ENCODE measurements at regions not wholly inside any gene's neighbourhood (a gene's known extent, or its start where the extent isn't known, plus 50 kb on each side); places are given as distances from the start of the nearest gene placed in this dataset.

DNA sequence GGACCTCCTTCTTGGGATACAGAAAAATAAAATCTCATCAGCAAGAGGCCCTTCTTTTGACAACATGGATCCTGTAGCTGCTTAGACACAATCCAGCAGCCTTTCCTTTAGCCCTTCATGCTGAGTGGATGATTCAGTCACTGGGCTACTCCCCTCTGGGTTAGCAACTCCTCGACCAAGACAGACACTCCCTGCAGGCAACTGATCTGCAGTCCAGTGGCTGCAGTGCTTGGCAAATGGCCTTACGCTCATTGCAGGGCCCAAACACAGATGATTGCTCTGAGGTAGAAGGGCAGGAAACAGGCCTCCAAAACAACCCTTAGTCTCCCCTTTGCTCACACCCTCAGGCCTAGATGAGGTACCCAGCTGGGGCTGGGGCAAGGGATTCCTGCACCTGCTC lies 73.2 kb upstream of the OPCML start:
- Histone ChIP-seq H3K27ac (no peak overlapping the region), H3K4me3 (no peak overlapping the region), H3K27me3 (no peaks in the 10 kb centered on the region), H3K9me3 (no peaks in the 10 kb centered on the region), H3K36me3 (no peaks in the 10 kb centered on the region), H3K4me1 (no peaks in the 10 kb centered on the region)
- TF ChIP-seq, protein P1, sequence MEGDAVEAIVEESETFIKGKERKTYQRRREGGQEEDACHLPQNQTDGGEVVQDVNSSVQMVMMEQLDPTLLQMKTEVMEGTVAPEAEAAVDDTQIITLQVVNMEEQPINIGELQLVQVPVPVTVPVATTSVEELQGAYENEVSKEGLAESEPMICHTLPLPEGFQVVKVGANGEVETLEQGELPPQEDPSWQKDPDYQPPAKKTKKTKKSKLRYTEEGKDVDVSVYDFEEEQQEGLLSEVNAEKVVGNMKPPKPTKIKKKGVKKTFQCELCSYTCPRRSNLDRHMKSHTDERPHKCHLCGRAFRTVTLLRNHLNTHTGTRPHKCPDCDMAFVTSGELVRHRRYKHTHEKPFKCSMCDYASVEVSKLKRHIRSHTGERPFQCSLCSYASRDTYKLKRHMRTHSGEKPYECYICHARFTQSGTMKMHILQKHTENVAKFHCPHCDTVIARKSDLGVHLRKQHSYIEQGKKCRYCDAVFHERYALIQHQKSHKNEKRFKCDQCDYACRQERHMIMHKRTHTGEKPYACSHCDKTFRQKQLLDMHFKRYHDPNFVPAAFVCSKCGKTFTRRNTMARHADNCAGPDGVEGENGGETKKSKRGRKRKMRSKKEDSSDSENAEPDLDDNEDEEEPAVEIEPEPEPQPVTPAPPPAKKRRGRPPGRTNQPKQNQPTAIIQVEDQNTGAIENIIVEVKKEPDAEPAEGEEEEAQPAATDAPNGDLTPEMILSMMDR (IDR thresholded peaks at IDR 0.05) = no peak
- no peak for DNase-seq
- intact Hi-C loops (cut with DNase I; ENCODE audit: low total_unique reads) = no loop called here

- no peak overlapping the region for H3K4me3 ChIP-seq
- H3K36me3 ChIP-seq = no peaks in the 10 kb centered on the region
- intact Hi-C loops (cut with DNase I; ENCODE audit: low total_unique reads) = no loop called here
- H3K4me1 ChIP-seq = no peaks in the 10 kb centered on the region
- H3K27me3 ChIP-seq = no peaks in the 10 kb centered on the region
- no peak overlapping the region for H3K27ac ChIP-seq
- H3K9me3 ChIP-seq = no peaks in the 10 kb centered on the region
- TF ChIP-seq, protein P1 (IDR thresholded peaks at IDR 0.05) = no peak
- DNase-seq = no peak
Observed at GRCh38 chr11:133601641-133602040, 69.3 kb upstream of the OPCML start.

DNA sequence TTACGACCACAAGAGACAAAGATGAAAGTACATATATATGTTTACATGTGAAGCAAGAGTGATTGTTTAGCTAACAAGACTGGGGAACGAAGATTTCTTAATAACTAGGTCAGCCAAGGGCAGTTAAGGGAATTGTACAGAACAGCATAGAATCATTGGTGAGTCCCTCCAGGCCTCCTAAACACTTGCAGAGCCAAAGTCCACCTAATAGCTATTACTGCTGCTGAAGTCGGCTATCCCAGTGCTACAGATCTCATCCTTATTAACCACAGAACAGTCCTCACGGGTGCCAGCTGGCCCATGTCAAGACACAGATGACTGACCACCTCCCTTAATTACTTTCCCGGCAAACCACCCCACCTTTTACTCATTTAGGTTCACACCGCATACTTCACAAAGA lies 68.5 kb upstream of the OPCML start:
- Histone ChIP-seq H3K27me3 (no peaks in the 10 kb centered on the region), H3K4me1 (no peaks in the 10 kb centered on the region), H3K27ac (no peak overlapping the region), H3K9me3 (no peaks in the 10 kb centered on the region), H3K36me3 (no peaks in the 10 kb centered on the region), H3K4me3 (no peak overlapping the region)
- no peak for DNase-seq
- TF ChIP-seq, protein P1 (IDR thresholded peaks at IDR 0.05) = no peak
- intact Hi-C loops (cut with DNase I; ENCODE audit: low total_unique reads) = no loop called here

- H3K9me3 ChIP-seq = no peaks in the 10 kb centered on the region
- TF ChIP-seq, protein P1 (IDR thresholded peaks at IDR 0.05) = no peak
- no peak for DNase-seq
Observed at GRCh38 chr11:133600306-133600705, 68.0 kb upstream of the OPCML start.

DNA sequence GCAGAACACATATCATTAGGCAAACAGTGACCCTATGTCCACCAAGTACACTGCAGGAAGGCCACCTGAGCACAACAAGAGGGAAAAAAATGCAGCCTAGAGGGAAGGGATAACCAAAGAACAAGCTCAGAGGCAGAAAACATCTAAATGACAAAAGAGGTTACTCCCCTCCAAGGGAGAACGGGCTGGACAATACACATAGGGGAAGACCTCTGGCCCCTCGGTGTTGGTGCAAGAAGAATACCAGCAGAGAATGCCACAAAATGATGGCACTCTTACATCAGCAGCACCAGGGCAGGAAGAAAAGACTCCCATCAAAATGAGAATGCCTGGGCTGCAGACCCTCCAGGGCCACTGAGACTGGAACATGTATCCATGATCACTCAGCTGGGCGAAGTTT lies 66.6 kb upstream of the OPCML start:
- Histone ChIP-seq H3K27me3 (no peaks in the 10 kb centered on the region), H3K27ac (no peak overlapping the region), H3K4me3 (no peak overlapping the region), H3K4me1 (no peaks in the 10 kb centered on the region), H3K9me3 (no peaks in the 10 kb centered on the region), H3K36me3 (no peaks in the 10 kb centered on the region)
- no peak for DNase-seq
- intact Hi-C loops (cut with DNase I; ENCODE audit: low total_unique reads) = no loop called here
- TF ChIP-seq, protein P1 (IDR thresholded peaks at IDR 0.05) = no peak

More at GRCh38 chr11:133600306-133600705, 68.0 kb upstream of the OPCML start:
- H3K36me3 ChIP-seq = no peaks in the 10 kb centered on the region
- no peaks in the 10 kb centered on the region for H3K4me1 ChIP-seq
- no peaks in the 10 kb centered on the region for H3K27me3 ChIP-seq
- no peak overlapping the region for H3K4me3 ChIP-seq
- H3K27ac ChIP-seq = no peak overlapping the region
- intact Hi-C loops (cut with DNase I; ENCODE audit: low total_unique reads) = no loop called here

DNA sequence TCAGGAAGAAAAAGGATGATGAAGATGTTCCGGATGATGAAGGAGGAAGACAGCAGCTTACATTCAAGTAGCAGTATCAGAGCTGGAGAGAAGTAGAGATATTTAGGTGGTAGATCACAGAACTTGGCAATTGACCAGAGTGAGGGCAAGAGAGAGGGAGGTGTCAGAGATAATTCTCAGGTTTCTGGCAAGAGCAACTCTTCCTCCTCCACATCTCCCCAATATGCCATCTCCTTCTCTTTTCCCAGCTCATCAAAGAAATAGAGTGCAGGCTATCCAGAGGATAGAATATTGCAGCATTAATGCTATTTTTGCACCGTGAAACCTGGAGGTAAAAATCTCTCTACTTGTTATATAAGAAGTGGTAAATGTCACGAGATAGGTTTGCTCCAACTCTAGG lies 64.9 kb upstream of the OPCML start:
- Histone ChIP-seq H3K4me1 (no peaks in the 10 kb centered on the region), H3K27ac (no peak overlapping the region), H3K4me3 (no peak overlapping the region), H3K36me3 (no peaks in the 10 kb centered on the region), H3K27me3 (no peaks in the 10 kb centered on the region), H3K9me3 (peaks cover 0 to 5% (median 0%) of the 10 kb centered on the region in 3 donors)
- intact Hi-C loops (cut with DNase I; ENCODE audit: low total_unique reads) = no loop called here
- DNase-seq = no peak
- TF ChIP-seq, protein P1 (IDR thresholded peaks at IDR 0.05) = no peak

Data from tibial artery (tissue), 4 donors.